GM23248 (cell line): ENCODE measurements at regions not wholly inside any gene's neighbourhood (a gene's known extent, or its start where the extent isn't known, plus 50 kb on each side); places are given as distances from the start of the nearest gene placed in this dataset.

ENCODE experiments used
- EZH2 ChIP-seq: fragments of 200-600 bp; sonication (generic); IDR thresholded peaks from 2 replicates; pipeline ENCODE4 v1.6.1; 2018; ENCODE audit warnings: antibody characterized with exemption, mild to moderate bottlenecking; ENCODE audit not compliant: insufficient read depth, poor library complexity, severe bottlenecking
- EZH2phosphoT487 ChIP-seq: fragments of 200-600 bp; sonication (generic); IDR thresholded peaks from 2 replicates; pipeline ENCODE4 v1.6.1; 2018; ENCODE audit warnings: antibody characterized with exemption, moderate library complexity, mild to moderate bottlenecking, low read depth; ENCODE audit not compliant: insufficient read depth

DNA sequence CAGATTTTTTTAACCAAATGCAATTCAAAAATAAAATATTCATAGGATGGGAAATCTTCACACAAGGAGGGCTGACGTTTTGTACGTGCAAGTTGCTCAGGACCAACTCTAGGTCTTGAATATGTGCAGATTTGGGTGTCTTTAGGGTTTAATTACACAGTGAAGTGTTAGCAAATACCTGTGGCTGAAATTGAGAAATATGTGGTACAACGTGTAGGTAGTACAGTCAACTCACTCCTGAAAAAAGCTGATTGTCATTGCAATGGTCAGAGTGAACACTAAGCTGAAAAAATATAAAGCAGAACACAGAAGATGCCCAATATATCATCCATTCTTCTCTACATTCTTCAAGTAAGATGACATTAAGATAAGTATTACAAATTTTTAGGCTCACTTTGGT is 314.3 kb downstream of the SLITRK1 start:
- TF ChIP-seq EZH2 (no peak), EZH2phosphoT487 (no peak)
